ENCODE measurements at regions not wholly inside any gene's neighbourhood (a gene's known extent, or its start where the extent isn't known, plus 50 kb on each side); places are given as distances from the start of the nearest gene placed in this dataset.

DNA sequence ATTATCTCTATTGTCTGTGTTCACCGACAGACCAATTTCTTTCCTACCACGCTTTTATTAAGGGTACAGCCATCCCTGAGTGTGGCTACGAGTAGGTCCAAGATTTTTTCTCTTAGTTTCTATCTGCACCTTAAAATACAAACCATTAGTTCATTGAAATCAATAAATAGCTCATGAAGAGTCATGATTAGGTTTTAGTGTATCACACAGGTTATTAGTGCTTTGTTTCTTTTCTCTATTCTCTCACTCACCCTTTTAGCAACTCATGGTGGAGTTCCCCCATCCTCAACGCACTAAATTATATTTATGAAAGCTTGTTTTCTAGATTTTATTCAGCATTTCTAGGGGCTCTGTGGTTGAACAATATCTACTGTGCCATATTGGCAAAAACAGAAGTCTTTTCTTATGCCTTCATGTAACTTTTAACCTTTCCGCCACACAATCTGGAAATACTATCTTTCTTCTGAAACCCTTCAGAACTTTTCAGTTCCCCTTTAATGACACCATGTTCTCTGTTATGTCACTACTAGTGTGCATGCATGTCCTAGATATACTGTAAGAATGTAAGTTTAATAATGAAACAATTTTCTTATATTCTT, 128.2 kb upstream of the LAMA2 start:
- TF ChIP-seq CEBPB (IDR thresholded peaks at IDR 0.05): no peak
- TF ChIP-seq EP300 (IDR thresholded peaks at IDR 0.05; ENCODE audit: borderline replicate concordance): no peak
- TF ChIP-seq CREB1 (IDR thresholded peaks at IDR 0.05; ENCODE audit: low read depth): no peak
- TF ChIP-seq EGR1 (IDR thresholded peaks at IDR 0.05): no peak
- TF ChIP-seq RAD21 (IDR thresholded peaks at IDR 0.05; ENCODE audit: low read depth): no peak
- TF ChIP-seq TEAD4 (IDR thresholded peaks at IDR 0.05): no peak

Data from Ishikawa (cell line).